ENCODE measurements at regions not wholly inside any gene's neighbourhood (a gene's known extent, or its start where the extent isn't known, plus 50 kb on each side); places are given as distances from the start of the nearest gene placed in this dataset.

DNA sequence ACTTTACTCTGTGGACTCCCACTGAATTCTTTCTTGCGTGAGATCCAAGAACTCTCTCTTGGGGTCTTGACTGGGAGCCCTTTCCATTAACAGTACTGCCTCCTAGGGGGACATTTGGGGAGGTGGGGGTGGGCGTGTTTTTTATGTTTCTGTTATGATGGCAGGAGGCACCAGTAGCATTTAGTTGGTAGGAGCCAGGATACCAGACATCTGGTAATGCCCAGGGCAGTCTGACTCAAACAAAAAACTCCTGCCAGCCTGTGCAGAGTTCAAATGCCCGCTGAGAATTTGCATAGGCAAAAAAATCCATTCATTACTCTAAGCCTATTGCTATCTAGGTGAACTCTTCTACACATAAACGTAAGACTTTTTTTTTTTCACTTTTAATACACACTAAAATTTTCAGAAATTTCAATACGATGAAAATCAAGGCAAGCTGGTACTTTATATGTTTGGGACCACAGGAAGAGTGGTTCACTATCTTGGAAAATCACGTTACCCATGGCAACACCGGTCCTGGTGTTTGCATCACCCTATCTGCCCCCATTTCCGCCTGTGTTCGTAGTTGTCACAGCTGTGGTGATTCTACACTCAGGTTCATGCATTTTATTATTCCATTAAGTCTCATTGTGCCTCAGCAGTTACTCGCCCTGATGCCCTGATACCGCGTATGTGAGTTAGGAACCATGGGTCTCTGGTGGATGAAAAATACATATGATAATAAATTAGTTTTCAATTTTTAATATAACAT, 121.1 kb upstream of the XYLT1 start:
- peak; percentile 85 for DNase-seq (ENCODE audit: low read depth)

- DNase-seq (ENCODE audit: low read depth) = peak; percentile 85
Measured at GRCh38 chr16:17590711-17591654, 120.2 kb upstream of the XYLT1 start.

DNA sequence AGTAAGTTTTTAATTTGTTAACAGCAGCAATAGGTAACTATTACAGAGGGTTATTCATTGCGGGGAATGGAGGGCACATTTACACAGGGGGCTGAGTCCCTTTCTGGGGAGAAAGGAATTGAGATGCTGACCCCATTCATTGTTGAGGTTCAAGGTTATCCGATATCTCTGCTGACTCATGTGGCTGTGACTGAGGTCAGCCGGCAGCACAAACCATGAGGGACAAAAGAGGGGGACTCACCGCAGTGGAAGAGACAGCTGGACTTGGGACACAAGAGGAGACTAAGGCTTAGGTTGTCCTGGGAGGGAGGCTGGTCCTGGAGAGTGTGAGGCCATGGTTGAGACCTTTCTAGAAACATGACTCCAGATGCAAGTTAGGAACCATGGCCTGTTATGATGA, 119.1 kb upstream of the XYLT1 start:
- DNase-seq (ENCODE audit: low read depth) = peak; percentile 45

DNA sequence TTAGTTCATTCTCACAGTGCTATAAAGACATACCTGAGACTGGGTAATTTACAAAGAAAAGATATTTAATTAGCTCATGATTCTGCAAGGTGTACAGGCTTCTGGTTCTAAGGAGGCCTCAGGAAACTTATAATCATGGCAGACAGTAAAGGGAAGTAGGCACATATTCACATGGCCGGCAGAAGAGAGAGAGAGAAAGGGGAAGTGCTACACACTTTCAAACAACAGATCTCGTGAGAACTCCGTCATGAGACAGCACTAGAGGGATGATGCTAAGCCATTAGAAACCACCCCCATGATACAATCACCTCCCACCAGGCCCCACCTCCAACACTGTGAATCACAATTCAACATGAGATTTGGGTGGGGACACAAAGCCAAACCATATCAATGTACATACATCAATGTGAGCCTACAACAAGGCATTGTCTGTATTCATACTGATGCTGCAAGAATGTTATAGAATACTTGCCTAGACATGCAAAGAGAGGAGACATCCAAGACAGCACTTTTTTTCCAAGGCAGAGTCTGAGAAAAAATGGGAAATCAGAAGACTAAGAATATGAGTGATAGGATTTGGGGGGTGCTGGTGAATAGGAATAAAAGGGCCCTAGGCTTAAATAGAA, 114.8 kb upstream of the XYLT1 start:
- no peak for DNase-seq (ENCODE audit: low read depth)

DNA sequence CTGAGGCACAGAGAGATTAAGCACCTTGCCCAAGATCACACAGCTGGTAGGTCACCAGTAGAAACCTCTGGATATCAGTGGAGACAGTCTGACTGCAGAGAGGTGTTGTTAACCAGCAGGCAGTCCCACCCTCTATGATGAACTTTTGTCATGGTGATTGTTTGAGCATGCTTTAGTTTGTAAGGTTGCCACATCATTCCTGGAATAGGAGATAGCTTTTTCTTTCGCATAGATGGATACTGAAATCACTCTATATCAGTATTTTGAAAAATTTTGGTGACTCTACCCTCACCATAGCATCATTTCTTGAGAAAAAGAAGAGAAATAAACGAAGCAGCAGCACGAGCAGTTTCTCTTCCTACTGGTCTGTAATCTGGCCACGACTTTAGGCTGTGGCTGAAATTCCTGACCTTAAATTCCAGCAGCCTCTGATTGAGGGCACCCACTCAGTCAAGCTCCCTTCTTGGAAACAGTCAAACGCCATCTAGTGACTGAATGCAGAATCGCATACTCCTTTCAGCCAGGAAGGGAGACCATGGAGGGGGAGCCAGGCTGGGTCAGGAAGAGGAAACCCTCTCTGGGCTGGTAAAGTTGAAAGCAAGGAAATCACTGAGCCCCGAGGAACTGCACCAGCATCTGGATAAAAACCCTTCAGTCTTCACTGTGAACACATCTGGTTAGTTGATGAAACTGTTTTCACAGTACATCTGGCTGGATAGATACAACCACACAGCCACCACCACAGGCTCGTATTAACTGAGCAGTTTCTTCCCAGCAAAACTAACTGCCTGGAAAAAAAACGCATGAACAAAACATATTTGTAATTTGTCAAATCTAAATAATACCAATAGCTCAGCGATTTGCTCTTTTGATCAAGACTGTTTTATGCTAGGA, 108.5 kb upstream of the XYLT1 start:
- DNase-seq (ENCODE audit: low read depth) = peak; percentile 83

DNA sequence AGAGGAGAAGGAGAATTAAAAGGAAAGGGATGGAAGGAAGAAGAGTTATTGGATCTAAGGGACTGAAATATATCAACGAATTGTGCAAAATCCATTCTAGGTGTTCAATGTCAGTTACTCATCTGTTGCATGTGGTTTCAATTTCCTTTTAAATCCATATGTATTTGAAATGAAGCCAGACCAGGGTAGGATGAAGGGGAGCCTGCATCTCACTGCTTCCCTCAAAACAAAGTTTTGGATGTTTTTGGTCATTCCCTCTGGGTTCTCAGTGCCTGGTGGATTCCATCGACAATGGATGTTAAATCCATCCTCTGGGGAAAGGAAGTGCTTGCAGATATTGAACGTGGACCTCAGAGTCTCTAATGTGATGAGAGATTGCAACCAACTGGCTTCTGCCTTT, 103.5 kb upstream of the XYLT1 start:
- DNase-seq (ENCODE audit: low read depth) = no peak

- no peak for DNase-seq (ENCODE audit: low read depth)
Measured at GRCh38 chr16:17572145-17572544, 101.4 kb upstream of the XYLT1 start.

DNA sequence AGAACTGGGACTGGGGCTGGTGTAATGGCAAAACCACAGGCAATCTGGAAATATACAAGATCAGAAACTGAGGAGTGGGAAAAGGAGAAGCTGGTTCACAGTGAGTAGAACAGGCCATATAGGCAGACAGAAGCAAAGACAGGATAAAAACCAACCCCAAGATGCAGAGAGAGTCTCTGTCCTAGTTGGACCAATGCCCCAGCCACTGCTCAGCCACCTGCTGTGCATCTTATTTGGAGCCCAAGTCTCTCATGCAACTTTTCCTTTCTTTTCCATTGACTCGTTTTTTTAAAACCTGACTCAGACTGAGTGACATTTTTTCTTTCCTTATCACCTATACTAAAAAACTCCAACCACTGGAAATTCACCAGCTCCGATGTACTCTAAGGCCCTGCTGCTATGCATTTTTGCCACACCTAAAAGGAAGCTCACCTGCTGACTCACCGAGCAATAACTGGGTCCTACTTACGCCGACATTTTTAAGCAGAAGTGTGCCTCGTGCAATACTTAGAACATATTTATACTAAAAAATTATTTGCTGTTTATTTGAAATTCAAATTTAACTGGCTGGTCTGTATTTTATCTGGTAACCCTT, 100.8 kb upstream of the XYLT1 start:
- peak; percentile 34 for DNase-seq (ENCODE audit: low read depth)

GRCh38 chr16:17568239-17568638, 97.5 kb upstream of the XYLT1 start:
- DNase-seq (ENCODE audit: low read depth) = no peak

DNA sequence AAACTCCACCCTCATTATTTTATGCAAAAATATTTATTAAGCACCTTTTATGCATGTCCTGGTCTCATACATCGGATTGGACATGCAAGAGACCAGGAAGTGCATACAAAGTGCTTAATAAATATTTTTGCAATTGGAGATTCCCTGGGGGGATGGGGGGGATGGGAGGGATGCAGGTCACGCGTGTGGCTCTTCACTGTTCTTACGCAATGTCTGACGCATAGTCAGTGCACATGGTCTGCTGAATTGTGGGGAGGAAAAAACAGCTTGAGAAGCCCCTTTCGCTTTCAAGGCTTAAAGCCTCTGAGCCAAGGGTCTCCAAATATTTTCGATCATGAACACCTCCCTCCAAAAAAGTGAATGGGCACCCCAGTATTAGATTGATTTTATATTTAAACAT, 96.7 kb upstream of the XYLT1 start:
- DNase-seq (ENCODE audit: low read depth) = peak; percentile 45

GRCh38 chr16:17566656-17567450, 96.1 kb upstream of the XYLT1 start:
- peak; percentile 44 for DNase-seq (ENCODE audit: low read depth)

GRCh38 chr16:17566075-17566474, 95.3 kb upstream of the XYLT1 start:
- DNase-seq (ENCODE audit: low read depth) = peak; percentile 55

- no peak for DNase-seq (ENCODE audit: low read depth)
Measured at GRCh38 chr16:17565605-17566004, 94.8 kb upstream of the XYLT1 start.

- DNase-seq (ENCODE audit: low read depth) = no peak
Measured at GRCh38 chr16:17564856-17565255, 94.1 kb upstream of the XYLT1 start.

DNA sequence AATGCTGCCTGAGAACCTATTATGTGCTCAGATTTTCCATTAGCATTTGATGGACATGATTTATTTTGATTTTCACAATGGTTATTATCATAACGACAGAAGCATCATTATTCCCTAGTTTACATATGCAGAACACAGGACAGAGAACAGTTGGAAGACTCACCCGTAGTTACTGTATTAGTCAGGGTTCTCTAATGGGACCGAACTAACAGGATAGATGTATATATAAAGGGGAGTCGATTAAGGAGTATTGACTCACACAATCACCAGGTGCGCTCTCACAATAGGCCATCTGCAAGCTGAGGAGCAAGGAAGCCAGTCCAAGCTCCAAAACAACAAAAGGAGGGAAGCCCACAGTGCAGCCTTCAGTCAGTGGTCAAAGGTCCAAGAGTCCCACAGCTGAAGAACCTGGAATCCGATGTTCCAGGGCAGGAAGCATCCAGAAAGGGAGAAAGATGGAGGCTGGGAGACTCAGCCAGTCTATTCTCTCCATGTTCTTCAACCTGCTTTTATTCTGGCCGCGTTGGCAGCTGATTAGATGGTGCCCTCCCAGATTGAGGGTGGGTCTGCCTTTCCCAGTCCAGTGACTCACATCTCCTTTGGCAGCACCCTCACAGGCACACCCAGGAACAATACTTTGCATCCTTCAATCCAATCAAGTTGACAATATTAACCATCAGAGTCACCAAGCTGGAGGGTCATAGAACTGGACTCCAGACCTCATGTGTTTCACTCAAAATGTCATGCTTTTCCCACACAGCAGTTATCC, 92.7 kb upstream of the XYLT1 start:
- no peak for DNase-seq (ENCODE audit: low read depth)

DNA sequence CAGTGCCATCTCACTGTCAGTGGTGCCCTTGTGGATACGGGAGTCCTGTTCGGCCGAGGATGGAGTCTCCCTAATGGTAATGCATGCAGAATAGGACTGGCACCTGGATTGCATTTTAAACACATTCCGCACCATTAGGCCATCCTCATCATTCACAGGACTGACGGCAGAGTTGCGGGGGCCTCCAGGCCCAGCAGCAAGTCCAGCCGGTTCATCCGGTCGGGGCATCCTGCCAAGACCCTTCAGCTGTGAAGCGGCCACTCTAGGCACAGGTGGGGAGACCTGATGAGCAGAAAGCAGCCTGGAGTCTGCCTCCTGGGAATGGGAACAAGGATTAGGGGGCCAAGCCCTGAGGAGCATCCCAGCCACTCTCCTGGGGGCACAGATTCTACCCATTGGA, 90.3 kb upstream of the XYLT1 start:
- no peak for DNase-seq (ENCODE audit: low read depth)

DNA sequence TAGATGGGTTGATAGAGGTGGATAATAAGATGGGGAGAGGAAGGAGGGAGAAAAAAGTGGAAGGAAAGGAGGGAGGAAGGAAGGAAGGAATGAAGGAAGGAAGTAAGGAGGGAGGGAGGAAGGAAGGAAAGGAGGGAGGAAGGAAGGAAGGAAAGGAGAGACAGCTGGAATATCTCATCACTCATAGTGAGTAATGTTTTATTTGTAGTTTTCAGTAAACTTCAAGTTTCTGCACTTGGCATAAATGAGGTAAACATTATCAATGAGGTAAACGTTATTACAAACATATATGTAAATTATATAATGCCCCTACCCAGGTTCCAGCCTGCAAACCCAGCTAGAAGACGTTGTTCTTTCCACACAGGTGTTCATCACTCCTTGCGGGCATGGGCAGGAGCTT, 89.8 kb upstream of the XYLT1 start:
- DNase-seq (ENCODE audit: low read depth) = no peak

DNA sequence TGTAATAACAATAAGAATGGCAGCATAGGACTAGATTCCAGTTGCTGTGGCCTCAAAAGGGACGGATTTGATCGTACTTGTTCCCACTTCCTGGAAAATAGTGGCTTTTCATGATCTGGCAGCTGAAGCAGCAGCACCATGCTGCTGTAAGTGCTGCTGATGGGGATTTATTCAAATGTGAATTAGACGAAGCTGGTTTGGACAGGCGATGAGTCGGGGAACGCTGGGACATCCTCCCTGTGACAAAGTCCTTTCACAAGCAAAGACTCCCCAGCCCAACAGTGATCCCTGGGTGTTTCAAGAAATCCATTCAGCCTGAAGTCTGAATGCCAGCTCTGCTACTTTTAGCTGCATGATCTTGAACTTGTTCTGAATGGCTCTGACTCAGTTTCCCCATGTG, 88.6 kb upstream of the XYLT1 start:
- DNase-seq (ENCODE audit: low read depth) = no peak

- DNase-seq (ENCODE audit: low read depth) = no peak
Measured at GRCh38 chr16:17557949-17558348, 87.2 kb upstream of the XYLT1 start.

DNA sequence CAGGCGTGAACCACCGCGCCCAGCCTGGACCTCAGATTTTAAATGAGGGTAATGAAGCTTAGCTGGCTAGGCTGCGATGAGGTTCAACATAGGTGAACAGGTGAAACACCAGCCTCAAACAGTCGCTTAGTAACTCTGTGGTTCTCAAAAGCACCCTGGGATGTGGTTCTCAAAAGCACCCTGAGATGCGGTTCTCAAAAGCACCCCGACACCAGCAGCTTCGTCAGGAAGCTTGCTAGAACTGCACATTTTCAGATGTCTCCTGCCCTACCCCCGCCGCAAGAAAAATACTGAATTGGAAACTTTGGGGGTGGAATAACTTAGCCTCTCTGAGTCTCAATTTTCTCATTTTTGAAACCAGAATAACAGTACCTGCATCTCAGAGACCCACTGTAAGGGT, 86.7 kb upstream of the XYLT1 start:
- no peak for DNase-seq (ENCODE audit: low read depth)

All from M059J (cell line).